ENCODE measurements at regions not wholly inside any gene's neighbourhood (a gene's known extent, or its start where the extent isn't known, plus 50 kb on each side); places are given as distances from the start of the nearest gene placed in this dataset.

GRCh38 chr12:132401982-132402381 lies 72.6 kb upstream of the GALNT9 start:
- peaks cover 21% of the 10 kb centered on the region for H3K27me3 ChIP-seq (ENCODE audit: control insufficient read depth, insufficient read depth, low read length)
- no peak overlapping the region for H3K27ac ChIP-seq (ENCODE audit: low read depth, low read length)
- H3K4me3 ChIP-seq (ENCODE audit: low read length), result no peak overlapping the region
- H3K9ac ChIP-seq (ENCODE audit: low read length), result no peak overlapping the region
- no peaks in the 10 kb centered on the region for H3K36me3 ChIP-seq (ENCODE audit: control insufficient read depth, insufficient read depth, low read length)
- H3K4me1 ChIP-seq (ENCODE audit: control insufficient read depth, insufficient read depth, low read length), result no peaks in the 10 kb centered on the region

GRCh38 chr12:132400011-132400641 lies 70.7 kb upstream of the GALNT9 start:
- H3K36me3 ChIP-seq (ENCODE audit: control insufficient read depth, insufficient read depth, low read length), result no peaks in the 10 kb centered on the region
- no peaks in the 10 kb centered on the region for H3K4me1 ChIP-seq (ENCODE audit: control insufficient read depth, insufficient read depth, low read length)
- H3K4me3 ChIP-seq (ENCODE audit: low read length), result no peak overlapping the region
- no peak overlapping the region for H3K9ac ChIP-seq (ENCODE audit: low read length)
- peaks cover 21% of the 10 kb centered on the region for H3K27me3 ChIP-seq (ENCODE audit: control insufficient read depth, insufficient read depth, low read length)
- H3K27ac ChIP-seq (ENCODE audit: low read depth, low read length), result no peak overlapping the region

- Histone ChIP-seq H3K27me3 (ENCODE audit: control insufficient read depth, insufficient read depth, low read length) (peaks cover 21% of the 10 kb centered on the region), H3K4me3 (ENCODE audit: low read length) (no peak overlapping the region), H3K9ac (ENCODE audit: low read length) (no peak overlapping the region), H3K27ac (ENCODE audit: low read depth, low read length) (no peak overlapping the region), H3K36me3 (ENCODE audit: control insufficient read depth, insufficient read depth, low read length) (no peaks in the 10 kb centered on the region), H3K4me1 (ENCODE audit: control insufficient read depth, insufficient read depth, low read length) (no peaks in the 10 kb centered on the region)
These were observed 70.0 kb upstream of the GALNT9 start for GRCh38 chr12:132399092-132400010.

- Histone ChIP-seq H3K9ac (ENCODE audit: low read length) (no peak overlapping the region), H3K4me3 (ENCODE audit: low read length) (no peak overlapping the region), H3K4me1 (ENCODE audit: control insufficient read depth, insufficient read depth, low read length) (no peaks in the 10 kb centered on the region), H3K27ac (ENCODE audit: low read depth, low read length) (no peak overlapping the region), H3K27me3 (ENCODE audit: control insufficient read depth, insufficient read depth, low read length) (peaks cover 21% of the 10 kb centered on the region), H3K36me3 (ENCODE audit: control insufficient read depth, insufficient read depth, low read length) (no peaks in the 10 kb centered on the region)
These were observed 69.1 kb upstream of the GALNT9 start for GRCh38 chr12:132398386-132398991.

DNA sequence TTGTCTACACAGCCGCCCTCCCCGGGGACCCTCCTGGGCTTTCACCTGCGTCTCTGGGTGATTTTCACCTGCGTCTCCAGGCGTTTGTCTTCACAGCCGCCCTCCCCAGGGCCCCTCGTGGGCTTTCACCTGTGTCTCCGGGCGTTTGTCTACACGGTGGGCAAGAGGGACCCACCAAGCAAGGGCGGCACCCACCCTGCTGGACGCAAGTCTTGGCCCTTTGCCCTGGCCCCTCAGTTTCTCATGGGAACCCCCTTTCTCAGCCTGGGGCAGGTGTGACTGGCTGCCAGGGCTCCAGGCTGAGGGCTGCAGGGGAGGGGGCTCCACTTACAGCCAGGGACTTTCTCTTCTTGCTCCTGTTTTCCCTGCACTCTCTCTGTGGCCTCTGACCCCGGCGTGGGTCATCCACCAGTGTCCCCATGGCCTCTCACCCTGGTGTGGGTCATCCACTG lies 68.6 kb upstream of the GALNT9 start:
- H3K4me1 ChIP-seq (ENCODE audit: control insufficient read depth, insufficient read depth, low read length), result no peaks in the 10 kb centered on the region
- H3K4me3 ChIP-seq (ENCODE audit: low read length), result no peak overlapping the region
- H3K9ac ChIP-seq (ENCODE audit: low read length), result no peak overlapping the region
- H3K36me3 ChIP-seq (ENCODE audit: control insufficient read depth, insufficient read depth, low read length), result no peaks in the 10 kb centered on the region
- no peak overlapping the region for H3K27ac ChIP-seq (ENCODE audit: low read depth, low read length)
- peaks cover 21% of the 10 kb centered on the region for H3K27me3 ChIP-seq (ENCODE audit: control insufficient read depth, insufficient read depth, low read length)

- Histone ChIP-seq H3K9ac (ENCODE audit: low read length) (no peak overlapping the region), H3K4me1 (ENCODE audit: control insufficient read depth, insufficient read depth, low read length) (no peaks in the 10 kb centered on the region), H3K27me3 (ENCODE audit: control insufficient read depth, insufficient read depth, low read length) (peaks cover 19% of the 10 kb centered on the region), H3K27ac (ENCODE audit: low read depth, low read length) (no peak overlapping the region), H3K36me3 (ENCODE audit: control insufficient read depth, insufficient read depth, low read length) (no peaks in the 10 kb centered on the region), H3K4me3 (ENCODE audit: low read length) (no peak overlapping the region)
These were observed 68.0 kb upstream of the GALNT9 start for GRCh38 chr12:132397152-132397933.

GRCh38 chr12:132396657-132397056 lies 67.3 kb upstream of the GALNT9 start:
- H3K27me3 ChIP-seq (ENCODE audit: control insufficient read depth, insufficient read depth, low read length), result peaks cover 18% of the 10 kb centered on the region
- H3K4me1 ChIP-seq (ENCODE audit: control insufficient read depth, insufficient read depth, low read length), result no peaks in the 10 kb centered on the region
- H3K27ac ChIP-seq (ENCODE audit: low read depth, low read length), result no peak overlapping the region
- H3K4me3 ChIP-seq (ENCODE audit: low read length), result no peak overlapping the region
- no peaks in the 10 kb centered on the region for H3K36me3 ChIP-seq (ENCODE audit: control insufficient read depth, insufficient read depth, low read length)
- no peak overlapping the region for H3K9ac ChIP-seq (ENCODE audit: low read length)

GRCh38 chr12:132395908-132396305 lies 66.5 kb upstream of the GALNT9 start:
- no peak overlapping the region for H3K4me3 ChIP-seq (ENCODE audit: low read length)
- no peak overlapping the region for H3K9ac ChIP-seq (ENCODE audit: low read length)
- H3K27me3 ChIP-seq (ENCODE audit: control insufficient read depth, insufficient read depth, low read length), result peaks cover 16% of the 10 kb centered on the region
- H3K27ac ChIP-seq (ENCODE audit: low read depth, low read length), result no peak overlapping the region
- H3K4me1 ChIP-seq (ENCODE audit: control insufficient read depth, insufficient read depth, low read length), result no peaks in the 10 kb centered on the region
- H3K36me3 ChIP-seq (ENCODE audit: control insufficient read depth, insufficient read depth, low read length), result no peaks in the 10 kb centered on the region

DNA sequence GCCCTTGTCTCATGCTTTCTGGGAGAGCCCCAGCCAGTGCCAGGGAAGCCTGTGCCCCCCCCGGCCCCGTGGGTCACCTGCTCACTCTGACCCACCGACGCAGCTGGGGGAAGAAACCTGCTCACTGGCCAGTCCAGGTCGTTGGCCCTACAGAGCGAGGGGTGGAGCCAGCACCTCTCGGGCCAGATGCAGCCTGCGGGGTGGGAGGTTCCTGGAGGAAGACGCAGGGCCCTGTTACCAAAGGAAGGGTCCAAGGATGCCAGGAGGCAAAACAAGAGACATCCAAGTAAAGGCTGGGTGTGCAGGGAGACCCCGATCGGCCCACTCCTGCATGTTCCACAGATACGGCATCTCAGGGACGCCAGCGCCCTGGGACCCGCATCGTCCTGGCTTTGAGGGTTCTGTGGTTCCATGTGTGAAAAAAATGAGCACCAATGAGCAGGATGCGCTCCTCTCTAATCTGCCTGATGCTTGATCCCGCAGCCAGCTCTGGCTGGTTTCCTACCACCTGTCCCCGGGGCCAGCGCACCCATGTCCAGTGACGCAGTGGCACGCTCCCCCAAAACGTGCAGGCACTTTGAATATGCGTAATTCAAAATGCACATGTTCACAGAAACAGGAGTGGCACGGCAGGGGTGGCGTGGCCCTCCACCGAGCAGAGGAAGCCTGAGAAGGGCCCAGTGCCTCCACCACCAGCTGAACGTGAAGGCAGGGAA lies 66.0 kb upstream of the GALNT9 start:
- Histone ChIP-seq H3K36me3 (ENCODE audit: control insufficient read depth, insufficient read depth, low read length) (no peaks in the 10 kb centered on the region), H3K27me3 (ENCODE audit: control insufficient read depth, insufficient read depth, low read length) (peaks cover 17% of the 10 kb centered on the region), H3K4me1 (ENCODE audit: control insufficient read depth, insufficient read depth, low read length) (no peaks in the 10 kb centered on the region), H3K4me3 (ENCODE audit: low read length) (no peak overlapping the region), H3K27ac (ENCODE audit: low read depth, low read length) (no peak overlapping the region), H3K9ac (ENCODE audit: low read length) (no peak overlapping the region)

DNA sequence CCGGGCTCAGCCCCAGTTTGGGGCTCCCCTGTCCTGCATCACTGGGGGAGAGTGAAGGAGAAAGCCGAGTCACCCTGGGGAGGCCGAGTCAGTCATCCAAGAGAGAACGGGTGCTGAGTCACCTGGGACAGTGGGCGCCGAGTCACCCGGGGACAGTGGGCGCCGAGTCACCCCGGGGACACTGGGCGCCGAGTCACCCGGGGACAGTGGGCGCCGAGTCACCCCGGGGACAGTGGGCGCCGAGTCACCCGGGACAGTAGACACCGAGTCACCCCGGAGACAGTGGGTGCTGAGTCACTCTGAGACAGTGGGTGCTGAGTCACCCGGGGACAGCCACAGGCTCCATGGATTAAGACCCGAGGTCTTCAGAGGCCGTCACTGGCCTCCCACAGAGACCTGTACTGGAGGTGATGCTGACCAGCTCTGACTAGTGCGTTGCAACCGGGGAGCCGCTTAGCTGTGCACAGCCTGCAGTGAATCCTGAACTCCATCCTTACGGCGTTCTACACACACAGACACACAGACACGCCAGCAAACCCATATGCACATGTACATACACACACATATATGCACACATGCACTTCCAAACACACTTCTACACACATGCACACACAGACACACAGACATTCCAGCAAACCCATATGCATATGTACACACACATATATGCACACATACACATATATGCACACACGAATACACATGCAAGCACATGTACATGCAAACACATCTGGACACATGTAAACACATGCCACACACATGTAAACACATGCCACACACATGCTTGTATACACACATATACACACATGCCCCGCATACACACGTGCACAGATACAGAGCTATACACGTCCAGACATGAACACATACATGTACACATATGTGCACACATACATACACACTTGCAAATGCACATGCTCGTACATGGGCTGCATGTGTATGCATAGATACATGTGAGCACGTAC lies 64.9 kb upstream of the GALNT9 start:
- peaks cover 10% of the 10 kb centered on the region for H3K27me3 ChIP-seq (ENCODE audit: control insufficient read depth, insufficient read depth, low read length)
- H3K9ac ChIP-seq (ENCODE audit: low read length), result no peak overlapping the region
- no peak overlapping the region for H3K27ac ChIP-seq (ENCODE audit: low read depth, low read length)
- no peaks in the 10 kb centered on the region for H3K36me3 ChIP-seq (ENCODE audit: control insufficient read depth, insufficient read depth, low read length)
- no peaks in the 10 kb centered on the region for H3K4me1 ChIP-seq (ENCODE audit: control insufficient read depth, insufficient read depth, low read length)
- no peak overlapping the region for H3K4me3 ChIP-seq (ENCODE audit: low read length)

- Histone ChIP-seq H3K27me3 (ENCODE audit: control insufficient read depth, insufficient read depth, low read length) (peaks cover 10% of the 10 kb centered on the region), H3K27ac (ENCODE audit: low read depth, low read length) (no peak overlapping the region), H3K9ac (ENCODE audit: low read length) (no peak overlapping the region), H3K4me3 (ENCODE audit: low read length) (no peak overlapping the region), H3K4me1 (ENCODE audit: control insufficient read depth, insufficient read depth, low read length) (no peaks in the 10 kb centered on the region), H3K36me3 (ENCODE audit: control insufficient read depth, insufficient read depth, low read length) (no peaks in the 10 kb centered on the region)
These were observed 63.9 kb upstream of the GALNT9 start for GRCh38 chr12:132393245-132393795.
